ENCODE measurements at regions not wholly inside any gene's neighbourhood (a gene's known extent, or its start where the extent isn't known, plus 50 kb on each side); places are given as distances from the start of the nearest gene placed in this dataset.

- TF ChIP-seq, protein P1, sequence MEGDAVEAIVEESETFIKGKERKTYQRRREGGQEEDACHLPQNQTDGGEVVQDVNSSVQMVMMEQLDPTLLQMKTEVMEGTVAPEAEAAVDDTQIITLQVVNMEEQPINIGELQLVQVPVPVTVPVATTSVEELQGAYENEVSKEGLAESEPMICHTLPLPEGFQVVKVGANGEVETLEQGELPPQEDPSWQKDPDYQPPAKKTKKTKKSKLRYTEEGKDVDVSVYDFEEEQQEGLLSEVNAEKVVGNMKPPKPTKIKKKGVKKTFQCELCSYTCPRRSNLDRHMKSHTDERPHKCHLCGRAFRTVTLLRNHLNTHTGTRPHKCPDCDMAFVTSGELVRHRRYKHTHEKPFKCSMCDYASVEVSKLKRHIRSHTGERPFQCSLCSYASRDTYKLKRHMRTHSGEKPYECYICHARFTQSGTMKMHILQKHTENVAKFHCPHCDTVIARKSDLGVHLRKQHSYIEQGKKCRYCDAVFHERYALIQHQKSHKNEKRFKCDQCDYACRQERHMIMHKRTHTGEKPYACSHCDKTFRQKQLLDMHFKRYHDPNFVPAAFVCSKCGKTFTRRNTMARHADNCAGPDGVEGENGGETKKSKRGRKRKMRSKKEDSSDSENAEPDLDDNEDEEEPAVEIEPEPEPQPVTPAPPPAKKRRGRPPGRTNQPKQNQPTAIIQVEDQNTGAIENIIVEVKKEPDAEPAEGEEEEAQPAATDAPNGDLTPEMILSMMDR (IDR thresholded peaks at IDR 0.05): no peak
- Histone ChIP-seq H3K4me3 (ENCODE audit: low read depth in 1 of 2, low read length in 1 of 2) (no peak overlapping the region), H3K4me1 (ENCODE audit: control insufficient read depth in 1 of 2, insufficient read depth in 1 of 2, low read depth in 1 of 2, low read length in 1 of 2) (no peaks in the 10 kb centered on the region), H3K27ac (no peak overlapping the region), H3K36me3 (no peaks in the 10 kb centered on the region), H3K9me3 (no peaks in the 10 kb centered on the region), H3K27me3 (no peaks in the 10 kb centered on the region)
These were observed 224.9 kb upstream of the FAT1 start for GRCh38 chr4:186948361-186949242.

DNA sequence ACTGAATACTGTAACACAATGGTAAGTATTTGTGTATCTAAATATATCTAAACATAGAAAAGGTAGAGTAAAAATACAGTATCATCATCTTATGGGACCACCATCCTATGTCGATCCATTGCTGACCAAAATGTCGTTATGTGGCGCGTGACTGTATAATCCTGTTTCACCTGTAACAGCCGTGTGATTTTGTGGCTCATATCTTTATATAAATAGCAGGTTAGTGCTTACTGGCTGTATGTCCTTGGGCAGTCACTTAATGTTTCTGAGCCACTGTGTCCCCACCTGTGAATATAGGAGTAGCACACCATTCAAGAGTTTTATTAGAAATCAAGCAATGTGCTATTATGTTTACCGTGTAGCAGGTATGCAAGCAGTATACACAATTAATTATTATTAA is 226.2 kb upstream of the FAT1 start:
- Histone ChIP-seq H3K4me1 (ENCODE audit: control insufficient read depth in 1 of 2, insufficient read depth in 1 of 2, low read depth in 1 of 2, low read length in 1 of 2) (no peaks in the 10 kb centered on the region), H3K9me3 (no peaks in the 10 kb centered on the region), H3K4me3 (ENCODE audit: low read depth in 1 of 2, low read length in 1 of 2) (no peak overlapping the region), H3K27ac (no peak overlapping the region), H3K36me3 (no peaks in the 10 kb centered on the region), H3K27me3 (no peaks in the 10 kb centered on the region)
- TF ChIP-seq, protein P1 (IDR thresholded peaks at IDR 0.05): no peak

DNA sequence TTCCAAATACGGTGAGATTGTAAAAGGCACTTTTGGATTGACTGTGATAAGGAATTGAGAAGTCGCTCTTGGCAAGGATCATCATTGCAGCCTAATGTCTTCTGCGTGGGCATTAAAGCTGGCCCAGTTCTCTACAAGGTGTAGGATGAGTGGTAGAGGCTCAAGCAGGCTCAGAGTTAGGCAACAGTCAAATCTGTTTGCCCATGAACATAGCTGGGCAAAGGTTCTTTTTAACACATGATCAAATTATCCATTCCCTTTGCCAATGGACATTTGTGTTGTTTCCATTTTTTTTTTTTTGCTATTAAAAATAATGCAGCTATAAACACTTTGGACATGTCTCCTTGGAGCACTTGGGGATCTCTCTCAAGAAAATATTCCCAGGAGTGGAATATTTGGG is 229.1 kb upstream of the FAT1 start:
- TF ChIP-seq, protein P1 (IDR thresholded peaks at IDR 0.05): no peak
- Histone ChIP-seq H3K27me3 (no peaks in the 10 kb centered on the region), H3K4me1 (ENCODE audit: control insufficient read depth in 1 of 2, insufficient read depth in 1 of 2, low read depth in 1 of 2, low read length in 1 of 2) (no peaks in the 10 kb centered on the region), H3K9me3 (no peaks in the 10 kb centered on the region), H3K27ac (no peak overlapping the region), H3K36me3 (no peaks in the 10 kb centered on the region), H3K4me3 (ENCODE audit: low read depth in 1 of 2, low read length in 1 of 2) (no peak overlapping the region)

DNA sequence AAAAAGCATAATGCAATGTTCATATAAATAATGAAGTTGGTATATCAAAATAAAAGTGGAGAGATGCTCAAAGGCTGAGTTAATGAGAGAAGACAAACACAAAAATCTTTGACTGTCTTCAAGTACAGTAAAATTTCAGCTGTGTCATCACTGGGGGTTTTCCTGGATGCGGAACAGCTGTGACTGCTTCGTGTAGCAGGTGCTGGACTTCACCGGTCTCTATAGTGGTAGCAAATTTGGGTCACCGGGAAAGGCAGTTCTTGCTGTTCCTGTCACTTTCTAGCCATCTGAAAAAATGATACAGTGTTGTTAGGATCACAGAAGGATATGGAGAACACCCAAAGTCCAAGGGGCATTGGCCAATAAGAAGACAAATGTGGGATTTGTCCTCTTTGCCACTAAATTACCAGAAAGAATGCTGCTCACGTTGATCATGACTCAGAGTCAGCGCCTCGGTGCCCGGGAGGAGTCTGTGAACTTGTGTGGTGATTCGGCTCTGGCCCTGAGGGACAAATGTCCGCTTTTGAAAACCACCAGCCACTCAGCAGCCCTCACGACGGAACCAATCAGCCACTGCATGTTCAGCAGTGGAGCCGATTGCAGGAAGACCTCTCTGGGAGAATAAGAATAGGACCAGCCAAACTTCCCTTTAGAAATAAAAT is 230.1 kb upstream of the FAT1 start:
- TF ChIP-seq, protein P1 (IDR thresholded peaks at IDR 0.05): no peak
- H3K4me3 ChIP-seq (ENCODE audit: low read depth in 1 of 2, low read length in 1 of 2): no peak overlapping the region
- no peak overlapping the region for H3K27ac ChIP-seq
- H3K36me3 ChIP-seq: no peaks in the 10 kb centered on the region
- no peaks in the 10 kb centered on the region for H3K27me3 ChIP-seq
- no peaks in the 10 kb centered on the region for H3K9me3 ChIP-seq
- no peaks in the 10 kb centered on the region for H3K4me1 ChIP-seq (ENCODE audit: control insufficient read depth in 1 of 2, insufficient read depth in 1 of 2, low read depth in 1 of 2, low read length in 1 of 2)

DNA sequence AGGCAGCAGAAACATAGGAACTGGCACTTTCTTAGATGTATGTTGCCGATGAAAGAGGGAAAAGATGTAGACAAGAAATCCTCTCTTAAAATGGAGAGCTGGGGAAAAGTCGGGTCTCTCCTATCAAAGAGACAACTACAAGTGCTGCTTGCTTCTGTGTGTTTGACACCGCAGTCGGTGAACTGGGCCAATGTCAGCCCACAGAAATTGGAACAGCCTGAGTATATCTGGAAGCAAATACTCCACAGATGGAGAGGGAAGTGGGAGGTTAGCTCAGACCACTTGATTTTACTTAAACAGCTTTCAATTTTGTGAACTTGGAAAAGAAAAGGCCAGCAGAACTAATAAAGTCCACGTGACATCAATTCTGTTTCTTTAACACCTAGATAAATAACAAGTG is 230.9 kb upstream of the FAT1 start:
- H3K4me3 ChIP-seq (ENCODE audit: low read depth in 1 of 2, low read length in 1 of 2): no peak overlapping the region
- H3K36me3 ChIP-seq: no peaks in the 10 kb centered on the region
- TF ChIP-seq, protein P1 (IDR thresholded peaks at IDR 0.05): no peak
- H3K27me3 ChIP-seq: no peaks in the 10 kb centered on the region
- no peaks in the 10 kb centered on the region for H3K9me3 ChIP-seq
- H3K27ac ChIP-seq: no peak overlapping the region
- H3K4me1 ChIP-seq (ENCODE audit: control insufficient read depth in 1 of 2, insufficient read depth in 1 of 2, low read depth in 1 of 2, low read length in 1 of 2): no peaks in the 10 kb centered on the region

All from neutrophil (primary cell).